ENCODE measurements at regions not wholly inside any gene's neighbourhood (a gene's known extent, or its start where the extent isn't known, plus 50 kb on each side); places are given as distances from the start of the nearest gene placed in this dataset.

GRCh38 chr11:100557830-100558611 is 129.1 kb upstream of the ARHGAP42 start:
- TF ChIP-seq CTCF (IDR thresholded peaks at IDR 0.05) (no peak), POLR2A (IDR thresholded peaks at IDR 0.05) (no peak)
